Nephron progenitor cell (in vitro differentiated cells): ENCODE measurements at regions not wholly inside any gene's neighbourhood (a gene's known extent, or its start where the extent isn't known, plus 50 kb on each side); places are given as distances from the start of the nearest gene placed in this dataset.

Experiments used
- DNase-seq: peaks from one replicate; pipeline ENCODE4 v3.0.0; 2021
- H3K27ac Mint-ChIP-seq: 2 replicates; pipeline ENCODE4 v1.8.0; 2021; ENCODE audit warnings: mild to moderate bottlenecking, moderate library complexity, mixed read lengths
- H3K27me3 Mint-ChIP-seq: 2 replicates; pipeline ENCODE4 v1.8.0; 2021; ENCODE audit warnings: mild to moderate bottlenecking, low read depth, mixed read lengths; ENCODE audit not compliant: poor library complexity
- H3K36me3 Mint-ChIP-seq: 2 replicates; pipeline ENCODE4 v1.8.0; 2021; ENCODE audit warnings: low read depth, mixed read lengths
- H3K4me1 Mint-ChIP-seq: 2 replicates; pipeline ENCODE4 v1.8.0; 2021; ENCODE audit warnings: mixed read lengths
- H3K4me3 Mint-ChIP-seq: 2 replicates; pipeline ENCODE4 v1.8.0; 2021; ENCODE audit warnings: mild to moderate bottlenecking, moderate library complexity, mixed read lengths
- H3K9me3 Mint-ChIP-seq: 2 replicates; pipeline ENCODE4 v1.8.0; 2021; ENCODE audit warnings: mild to moderate bottlenecking, moderate library complexity, mixed read lengths
- CTCF ChIP-seq: fragments of 200-600 bp; sonication (generic); IDR thresholded peaks from 2 replicates; pipeline ENCODE4 v1.5.0; 2021; ENCODE audit warnings: antibody characterized with exemption

DNA sequence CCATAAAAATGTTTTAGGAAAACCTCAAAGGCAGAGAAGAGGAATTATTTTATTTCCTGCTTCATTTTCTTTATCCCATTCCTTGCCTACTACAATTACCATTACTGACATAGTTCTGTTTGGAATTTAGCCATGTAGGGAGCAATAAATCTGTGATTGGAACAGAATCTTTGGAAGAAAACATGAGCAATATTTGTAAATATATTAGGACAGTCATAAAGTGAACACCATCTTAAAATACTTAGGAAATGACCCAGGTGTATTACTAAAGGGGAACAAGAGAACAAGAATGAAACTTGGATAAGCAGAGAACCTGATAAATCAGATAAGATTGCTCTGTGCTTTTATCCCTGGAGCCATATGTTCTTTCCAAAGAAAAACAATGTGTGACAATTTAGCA is 1326.0 kb upstream of the FLRT2 start:
- TF ChIP-seq CTCF, result no peak
- H3K4me3 Mint-ChIP-seq, result no peak overlapping the region
- peaks cover 4% of the 10 kb centered on the region for H3K27me3 Mint-ChIP-seq
- DNase-seq, result no peak
- peaks cover 3% of the 10 kb centered on the region for H3K9me3 Mint-ChIP-seq
- H3K36me3 Mint-ChIP-seq, result no peaks in the 10 kb centered on the region
- H3K27ac Mint-ChIP-seq, result no peak overlapping the region
- peaks cover 5% of the 10 kb centered on the region for H3K4me1 Mint-ChIP-seq

GRCh38 chr14:84208451-84208850 is 1321.5 kb upstream of the FLRT2 start:
- Mint-ChIP-seq H3K36me3 (no peaks in the 10 kb centered on the region), H3K4me3 (no peak overlapping the region), H3K27me3 (no peaks in the 10 kb centered on the region), H3K9me3 (peaks cover 3% of the 10 kb centered on the region), H3K4me1 (no peaks in the 10 kb centered on the region), H3K27ac (no peak overlapping the region)
- no peak for DNase-seq
- no peak for TF ChIP-seq CTCF

GRCh38 chr14:84209031-84209430 is 1320.9 kb upstream of the FLRT2 start:
- Mint-ChIP-seq H3K4me1 (no peaks in the 10 kb centered on the region), H3K4me3 (no peak overlapping the region), H3K27ac (no peak overlapping the region), H3K36me3 (no peaks in the 10 kb centered on the region), H3K9me3 (peaks cover 3% of the 10 kb centered on the region), H3K27me3 (no peaks in the 10 kb centered on the region)
- no peak for DNase-seq
- no peak for TF ChIP-seq CTCF

DNA sequence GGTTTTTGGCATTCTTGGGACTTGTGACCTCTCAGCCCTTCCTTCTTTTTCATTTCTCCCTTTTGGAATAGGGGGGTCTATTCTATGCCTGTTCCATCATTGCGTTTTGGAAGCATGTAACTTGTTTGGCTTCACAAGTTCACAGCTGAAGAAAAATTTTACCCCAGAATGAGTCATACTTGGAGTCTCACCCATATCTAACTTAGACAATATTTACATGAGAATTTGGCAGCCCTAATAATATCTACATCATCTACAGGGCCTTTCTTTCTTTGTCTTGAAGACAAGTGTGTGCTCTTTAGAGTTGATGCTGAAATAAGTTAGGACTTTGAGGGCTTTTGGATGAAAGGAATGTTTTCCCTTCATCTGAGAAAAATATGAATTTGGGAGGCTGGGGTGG is 1312.9 kb upstream of the FLRT2 start:
- no peaks in the 10 kb centered on the region for H3K36me3 Mint-ChIP-seq
- H3K27ac Mint-ChIP-seq, result no peak overlapping the region
- no peaks in the 10 kb centered on the region for H3K27me3 Mint-ChIP-seq
- H3K4me3 Mint-ChIP-seq, result no peak overlapping the region
- TF ChIP-seq CTCF, result no peak
- H3K9me3 Mint-ChIP-seq, result peaks cover 37% of the 10 kb centered on the region
- no peaks in the 10 kb centered on the region for H3K4me1 Mint-ChIP-seq
- DNase-seq, result no peak

- TF ChIP-seq CTCF, result no peak
- H3K9me3 Mint-ChIP-seq, result no peaks in the 10 kb centered on the region
Observed at GRCh38 chr14:84225268-84225667, 1304.7 kb upstream of the FLRT2 start.

GRCh38 chr14:84228702-84229101 is 1301.2 kb upstream of the FLRT2 start:
- no peaks in the 10 kb centered on the region for H3K36me3 Mint-ChIP-seq
- no peak for DNase-seq
- H3K4me3 Mint-ChIP-seq, result no peak overlapping the region
- H3K9me3 Mint-ChIP-seq, result no peaks in the 10 kb centered on the region
- peaks cover 14% of the 10 kb centered on the region for H3K4me1 Mint-ChIP-seq
- H3K27me3 Mint-ChIP-seq, result no peaks in the 10 kb centered on the region
- no peak for TF ChIP-seq CTCF
- no peak overlapping the region for H3K27ac Mint-ChIP-seq

More at GRCh38 chr14:84225268-84225667, 1304.7 kb upstream of the FLRT2 start:
- DNase-seq, result no peak
- H3K36me3 Mint-ChIP-seq, result no peaks in the 10 kb centered on the region
- no peak overlapping the region for H3K4me3 Mint-ChIP-seq
- no peak overlapping the region for H3K27ac Mint-ChIP-seq
- peaks cover 9% of the 10 kb centered on the region for H3K4me1 Mint-ChIP-seq
- H3K27me3 Mint-ChIP-seq, result no peaks in the 10 kb centered on the region
